SU-DHL-6 (cell line): ENCODE measurements at regions not wholly inside any gene's neighbourhood (a gene's known extent, or its start where the extent isn't known, plus 50 kb on each side); places are given as distances from the start of the nearest gene placed in this dataset.
"Not testable (repeated sequence)": the region's sequence is repeated elsewhere in the genome, so short reads cannot be mapped to it uniquely, and the experiment has no call there.

Experiments used
- EZH2phosphoT487 ChIP-seq: fragments of 200-600 bp; sonication (generic), shearing (Covaris generic); conservative IDR thresholded peaks from 2 replicates; pipeline ENCODE4 v1.6.1; 2018; ENCODE audit warnings: mild to moderate bottlenecking, antibody characterized with exemption, low read length, moderate library complexity, mixed read lengths
- TF ChIP-seq, protein P1 (sequence below): fragments of 200-600 bp; sonication (generic); IDR thresholded peaks from one replicate; pipeline ENCODE4 v1.5.1; 2017; ENCODE audit warnings: antibody characterized with exemption, mild to moderate bottlenecking, low read length, moderate library complexity; ENCODE audit not compliant: insufficient read depth, poor library complexity, severe bottlenecking

DNA sequence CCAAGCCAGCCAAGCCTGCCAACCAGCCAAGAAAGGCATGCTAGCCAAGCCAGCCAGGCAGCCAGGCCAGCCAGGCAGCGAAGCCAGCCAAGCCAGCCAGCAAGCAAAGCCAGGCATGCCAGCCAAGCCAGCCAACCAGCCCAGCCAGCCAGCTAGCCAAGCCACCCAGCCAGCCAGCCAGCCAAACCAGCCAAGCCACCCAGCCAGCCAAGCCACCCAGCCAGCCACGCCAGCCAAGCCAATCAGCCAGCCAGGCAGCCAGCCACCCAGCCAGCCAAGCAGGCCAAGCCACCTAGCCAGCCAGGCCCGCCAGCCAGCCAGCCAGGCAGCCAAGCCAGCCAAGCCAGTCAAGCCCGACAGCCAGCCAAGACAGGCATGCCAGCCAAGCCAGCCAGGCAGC is 1601.0 kb downstream of the RPIA start:
- TF ChIP-seq, protein P1, sequence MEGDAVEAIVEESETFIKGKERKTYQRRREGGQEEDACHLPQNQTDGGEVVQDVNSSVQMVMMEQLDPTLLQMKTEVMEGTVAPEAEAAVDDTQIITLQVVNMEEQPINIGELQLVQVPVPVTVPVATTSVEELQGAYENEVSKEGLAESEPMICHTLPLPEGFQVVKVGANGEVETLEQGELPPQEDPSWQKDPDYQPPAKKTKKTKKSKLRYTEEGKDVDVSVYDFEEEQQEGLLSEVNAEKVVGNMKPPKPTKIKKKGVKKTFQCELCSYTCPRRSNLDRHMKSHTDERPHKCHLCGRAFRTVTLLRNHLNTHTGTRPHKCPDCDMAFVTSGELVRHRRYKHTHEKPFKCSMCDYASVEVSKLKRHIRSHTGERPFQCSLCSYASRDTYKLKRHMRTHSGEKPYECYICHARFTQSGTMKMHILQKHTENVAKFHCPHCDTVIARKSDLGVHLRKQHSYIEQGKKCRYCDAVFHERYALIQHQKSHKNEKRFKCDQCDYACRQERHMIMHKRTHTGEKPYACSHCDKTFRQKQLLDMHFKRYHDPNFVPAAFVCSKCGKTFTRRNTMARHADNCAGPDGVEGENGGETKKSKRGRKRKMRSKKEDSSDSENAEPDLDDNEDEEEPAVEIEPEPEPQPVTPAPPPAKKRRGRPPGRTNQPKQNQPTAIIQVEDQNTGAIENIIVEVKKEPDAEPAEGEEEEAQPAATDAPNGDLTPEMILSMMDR: not testable (repeated sequence)
- not testable (repeated sequence) for TF ChIP-seq EZH2phosphoT487
